VCaP (cell line): ENCODE measurements at regions not wholly inside any gene's neighbourhood (a gene's known extent, or its start where the extent isn't known, plus 50 kb on each side); places are given as distances from the start of the nearest gene placed in this dataset.

Source experiments
- H3K27ac ChIP-seq: fragments of 450-650 bp; 2 replicates; pipeline ENCODE4 v1.5.1; 2017
- CTCF ChIP-seq: fragments of 450-650 bp; conservative IDR thresholded peaks from 2 replicates; pipeline ENCODE4 v1.5.1; 2017; ENCODE audit warnings: mild to moderate bottlenecking, moderate library complexity

- H3K27ac ChIP-seq = no peak overlapping the region
- TF ChIP-seq CTCF = no peak
These were observed 621.7 kb downstream of the DNAH5 start for GRCh38 chr5:13322769-13323168.

- no peak for TF ChIP-seq CTCF
- no peak overlapping the region for H3K27ac ChIP-seq
These were observed 626.8 kb downstream of the DNAH5 start for GRCh38 chr5:13317654-13318053.

- H3K27ac ChIP-seq = no peak overlapping the region
- no peak for TF ChIP-seq CTCF
These were observed 628.3 kb downstream of the DNAH5 start for GRCh38 chr5:13316176-13316575.

- no peak overlapping the region for H3K27ac ChIP-seq
- TF ChIP-seq CTCF = no peak
These were observed 637.0 kb downstream of the DNAH5 start for GRCh38 chr5:13307480-13307879.

- H3K27ac ChIP-seq = no peak overlapping the region
- no peak for TF ChIP-seq CTCF
These were observed 641.0 kb downstream of the DNAH5 start for GRCh38 chr5:13303445-13303844.

- TF ChIP-seq CTCF = no peak
- no peak overlapping the region for H3K27ac ChIP-seq
These were observed 665.7 kb downstream of the DNAH5 start for GRCh38 chr5:13278811-13279210.

GRCh38 chr5:13278148-13278547 is 666.3 kb downstream of the DNAH5 start:
- no peak overlapping the region for H3K27ac ChIP-seq
- peak; percentile 46 for TF ChIP-seq CTCF

GRCh38 chr5:13276156-13276555 is 668.3 kb downstream of the DNAH5 start:
- no peak for TF ChIP-seq CTCF
- H3K27ac ChIP-seq = no peak overlapping the region
